OCI-LY1 (cell line): ENCODE measurements at regions not wholly inside any gene's neighbourhood (a gene's known extent, or its start where the extent isn't known, plus 50 kb on each side); places are given as distances from the start of the nearest gene placed in this dataset.

Experiments used
- H2AFZ ChIP-seq: fragments of 200-600 bp; sonication (generic), shearing (Covaris generic); 2 replicates; pipeline ENCODE4 v1.6.0; 2014; ENCODE audit warnings: antibody characterized with exemption, mild to moderate bottlenecking, low read length
- H3F3A ChIP-seq: fragments of 200-600 bp; sonication (generic), shearing (Covaris generic); 2 replicates; pipeline ENCODE4 v1.6.0; 2014; ENCODE audit warnings: mild to moderate bottlenecking, antibody characterized with exemption, low read length, moderate library complexity; ENCODE audit not compliant: insufficient read depth
- H3K27ac ChIP-seq: fragments of 200-600 bp; sonication (generic); 2 replicates; pipeline ENCODE4 v1.5.1; 2014; ENCODE audit warnings: low read length, mixed run types, mild to moderate bottlenecking, low read depth; ENCODE audit not compliant: poor library complexity, severe bottlenecking
- H3K27me3 ChIP-seq: fragments of 200-600 bp; sonication (generic); 2 replicates; pipeline ENCODE4 v1.6.0; 2014; ENCODE audit warnings: antibody characterized with exemption, mild to moderate bottlenecking, low read length, moderate library complexity; ENCODE audit not compliant: insufficient read depth
- H3K36me3 ChIP-seq: fragments of 200-600 bp; sonication (generic); 2 replicates; pipeline ENCODE4 v1.6.1; 2014; ENCODE audit warnings: mild to moderate bottlenecking, antibody characterized with exemption, low read length, moderate library complexity, mixed read lengths; ENCODE audit not compliant: insufficient read depth
- H3K4me1 ChIP-seq: fragments of 200-600 bp; sonication (generic); 2 replicates; pipeline ENCODE4 v1.5.1; 2014; ENCODE audit warnings: mild to moderate bottlenecking, low read length, moderate library complexity; ENCODE audit not compliant: insufficient read depth, severe bottlenecking
- H3K4me2 ChIP-seq: fragments of 200-600 bp; sonication (generic), shearing (Covaris generic); 2 replicates; pipeline ENCODE4 v1.6.1; 2014; ENCODE audit warnings: low read length
- H3K4me3 ChIP-seq: fragments of 200-600 bp; sonication (generic); 2 replicates; pipeline ENCODE4 v1.5.1; 2014; ENCODE audit warnings: low read length, low read depth, mild to moderate bottlenecking, mixed read lengths; ENCODE audit not compliant: poor library complexity, severe bottlenecking
- H3K79me2 ChIP-seq: fragments of 200-600 bp; shearing (Covaris generic); 2 replicates; pipeline ENCODE4 v1.6.1; 2016; ENCODE audit warnings: mixed run types, low read length, mixed read lengths; ENCODE audit not compliant: insufficient read depth
- H3K9ac ChIP-seq: fragments of 200-600 bp; sonication (generic), shearing (Covaris generic); 2 replicates; pipeline ENCODE4 v1.6.1; 2014; ENCODE audit warnings: mild to moderate bottlenecking, low read length, mixed read lengths
- H3K9me2 ChIP-seq: fragments of 200-600 bp; sonication (generic), shearing (Covaris generic); 2 replicates; pipeline ENCODE4 v1.6.1; 2014; ENCODE audit warnings: low read depth, mild to moderate bottlenecking, low read length, mixed read lengths
- H3K9me3 ChIP-seq: fragments of 200-600 bp; shearing (Covaris generic); 2 replicates; pipeline ENCODE4 v1.6.1; 2014; ENCODE audit warnings: low read length, mixed read lengths
- H4K20me1 ChIP-seq: fragments of 200-600 bp; sonication (generic), shearing (Covaris generic); 2 replicates; pipeline ENCODE4 v1.6.0; 2016; ENCODE audit warnings: mild to moderate bottlenecking, low read length; ENCODE audit not compliant: insufficient read depth
- EZH2 ChIP-seq: fragments of 200-600 bp; sonication (generic), shearing (Covaris generic); IDR thresholded peaks from 2 replicates; pipeline ENCODE4 v1.8.0; 2017; ENCODE audit warnings: borderline replicate concordance, mixed run types, mild to moderate bottlenecking, antibody characterized with exemption, low read length, moderate library complexity, mixed read lengths
- TF ChIP-seq, protein P1 (sequence below): fragments of 200-600 bp; sonication (generic), shearing (Covaris generic); IDR thresholded peaks from 2 replicates; pipeline ENCODE4 v1.5.1; 2017; ENCODE audit warnings: mild to moderate bottlenecking, antibody characterized with exemption, low read length, moderate library complexity, mixed read lengths

DNA sequence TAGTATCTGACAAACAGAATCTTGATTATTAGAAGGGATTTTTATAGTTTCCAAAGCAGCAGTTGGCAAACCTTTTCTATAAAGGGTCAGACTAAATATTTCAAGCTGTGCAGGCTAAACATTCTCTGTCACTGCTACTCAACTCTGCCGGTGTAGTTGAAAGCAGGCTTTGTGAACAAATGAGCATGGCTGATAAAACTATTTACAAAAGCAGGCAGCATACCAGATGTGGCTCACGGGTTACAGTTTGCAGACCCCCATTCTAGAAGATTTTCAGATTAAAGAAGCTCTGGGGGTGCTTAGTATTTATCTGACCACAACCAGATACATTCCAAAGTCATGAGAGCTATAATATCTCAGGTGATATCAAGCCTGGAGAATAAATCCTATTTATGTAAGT lies 1017.5 kb downstream of the SORCS1 start:
- Histone ChIP-seq H3K27ac (no peak overlapping the region), H3K4me3 (no peak overlapping the region), H3K4me1 (no peaks in the 10 kb centered on the region), H3K4me2 (no peak overlapping the region), H3K79me2 (no peaks in the 10 kb centered on the region), H3K9ac (no peak overlapping the region), H3K27me3 (no peaks in the 10 kb centered on the region), H3K9me2 (no peaks in the 10 kb centered on the region), H3K36me3 (no peaks in the 10 kb centered on the region), H2AFZ (no peak overlapping the region), H3K9me3 (no peaks in the 10 kb centered on the region), H3F3A (no peaks in the 10 kb centered on the region), H4K20me1 (no peaks in the 10 kb centered on the region)
- TF ChIP-seq, protein P1, sequence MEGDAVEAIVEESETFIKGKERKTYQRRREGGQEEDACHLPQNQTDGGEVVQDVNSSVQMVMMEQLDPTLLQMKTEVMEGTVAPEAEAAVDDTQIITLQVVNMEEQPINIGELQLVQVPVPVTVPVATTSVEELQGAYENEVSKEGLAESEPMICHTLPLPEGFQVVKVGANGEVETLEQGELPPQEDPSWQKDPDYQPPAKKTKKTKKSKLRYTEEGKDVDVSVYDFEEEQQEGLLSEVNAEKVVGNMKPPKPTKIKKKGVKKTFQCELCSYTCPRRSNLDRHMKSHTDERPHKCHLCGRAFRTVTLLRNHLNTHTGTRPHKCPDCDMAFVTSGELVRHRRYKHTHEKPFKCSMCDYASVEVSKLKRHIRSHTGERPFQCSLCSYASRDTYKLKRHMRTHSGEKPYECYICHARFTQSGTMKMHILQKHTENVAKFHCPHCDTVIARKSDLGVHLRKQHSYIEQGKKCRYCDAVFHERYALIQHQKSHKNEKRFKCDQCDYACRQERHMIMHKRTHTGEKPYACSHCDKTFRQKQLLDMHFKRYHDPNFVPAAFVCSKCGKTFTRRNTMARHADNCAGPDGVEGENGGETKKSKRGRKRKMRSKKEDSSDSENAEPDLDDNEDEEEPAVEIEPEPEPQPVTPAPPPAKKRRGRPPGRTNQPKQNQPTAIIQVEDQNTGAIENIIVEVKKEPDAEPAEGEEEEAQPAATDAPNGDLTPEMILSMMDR = no peak
- no peak for TF ChIP-seq EZH2

DNA sequence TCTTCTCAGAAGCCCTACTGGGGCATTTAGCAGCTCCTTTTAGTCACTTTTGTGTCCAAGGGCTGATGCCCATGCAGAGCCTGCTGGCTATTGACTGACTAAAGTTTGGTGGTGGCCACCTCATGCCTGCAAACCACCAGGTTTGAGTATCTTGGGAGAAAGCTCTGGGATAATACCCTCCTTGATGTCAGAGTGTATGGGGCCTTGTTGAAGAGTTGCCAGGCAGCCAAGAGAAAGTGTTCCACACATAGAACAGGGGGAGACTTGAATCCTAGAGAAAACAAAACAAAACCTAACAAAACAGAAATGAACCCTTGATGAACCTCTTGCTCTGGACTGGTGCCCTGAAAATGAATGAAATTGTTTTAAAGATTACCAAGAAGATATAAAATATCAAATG lies 1024.6 kb downstream of the SORCS1 start:
- Histone ChIP-seq H3K9me2 (no peaks in the 10 kb centered on the region), H3K36me3 (no peaks in the 10 kb centered on the region), H3K9ac (no peak overlapping the region), H2AFZ (no peak overlapping the region), H3K27me3 (no peaks in the 10 kb centered on the region), H3K4me1 (no peaks in the 10 kb centered on the region), H3F3A (no peaks in the 10 kb centered on the region), H4K20me1 (no peaks in the 10 kb centered on the region), H3K4me3 (no peak overlapping the region), H3K79me2 (no peaks in the 10 kb centered on the region), H3K9me3 (no peaks in the 10 kb centered on the region), H3K4me2 (no peak overlapping the region), H3K27ac (no peak overlapping the region)
- TF ChIP-seq EZH2 = no peak
- TF ChIP-seq, protein P1 = no peak

DNA sequence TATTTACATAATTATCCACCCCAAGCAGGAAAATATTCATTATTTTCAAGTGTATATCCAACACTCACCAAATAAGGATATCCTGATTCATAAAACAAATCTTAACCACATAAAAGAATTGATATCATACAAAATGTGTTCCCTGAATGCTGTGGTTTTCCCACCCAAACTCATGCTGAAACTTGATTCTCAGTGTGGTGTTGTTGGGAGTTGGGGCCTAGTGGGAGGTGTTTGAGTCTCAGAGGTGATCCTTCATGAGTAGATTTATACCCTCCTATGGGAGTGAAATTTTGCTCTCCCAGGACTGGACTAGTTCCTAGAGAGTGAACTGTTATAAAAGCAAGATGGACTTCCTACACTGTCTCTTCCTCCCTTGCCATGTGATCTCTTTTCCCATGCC lies 1028.3 kb downstream of the SORCS1 start:
- no peak overlapping the region for H2AFZ ChIP-seq
- H3K4me1 ChIP-seq = no peaks in the 10 kb centered on the region
- no peaks in the 10 kb centered on the region for H3F3A ChIP-seq
- no peak overlapping the region for H3K9ac ChIP-seq
- no peaks in the 10 kb centered on the region for H3K9me2 ChIP-seq
- H3K79me2 ChIP-seq = no peaks in the 10 kb centered on the region
- H3K4me3 ChIP-seq = no peak overlapping the region
- no peak overlapping the region for H3K4me2 ChIP-seq
- TF ChIP-seq, protein P1 = no peak
- no peak for TF ChIP-seq EZH2
- H4K20me1 ChIP-seq = no peaks in the 10 kb centered on the region
- H3K27ac ChIP-seq = no peak overlapping the region
- H3K9me3 ChIP-seq = no peaks in the 10 kb centered on the region
- H3K36me3 ChIP-seq = no peaks in the 10 kb centered on the region
- H3K27me3 ChIP-seq = no peaks in the 10 kb centered on the region
